ENCODE measurements at regions not wholly inside any gene's neighbourhood (a gene's known extent, or its start where the extent isn't known, plus 50 kb on each side); places are given as distances from the start of the nearest gene placed in this dataset.

- TF ChIP-seq POLR2AphosphoS5 (IDR thresholded peaks at IDR 0.05; ENCODE audit: low read depth, low read length) (no peak), CTCF (IDR thresholded peaks at IDR 0.05; ENCODE audit: control extremely low read depth in 1 of 3, insufficient read depth in 1 of 3, low read depth in 1 of 3, low read length in 3 of 3) (no peak), EZH2 (IDR thresholded peaks at IDR 0.05; ENCODE audit: low read depth, low read length, severe bottlenecking) (no peak)
Measured at GRCh38 chr19:29364224-29364726, 151.3 kb upstream of the UQCRFS1 start.
